ENCODE measurements at regions not wholly inside any gene's neighbourhood (a gene's known extent, or its start where the extent isn't known, plus 50 kb on each side); places are given as distances from the start of the nearest gene placed in this dataset.

DNA sequence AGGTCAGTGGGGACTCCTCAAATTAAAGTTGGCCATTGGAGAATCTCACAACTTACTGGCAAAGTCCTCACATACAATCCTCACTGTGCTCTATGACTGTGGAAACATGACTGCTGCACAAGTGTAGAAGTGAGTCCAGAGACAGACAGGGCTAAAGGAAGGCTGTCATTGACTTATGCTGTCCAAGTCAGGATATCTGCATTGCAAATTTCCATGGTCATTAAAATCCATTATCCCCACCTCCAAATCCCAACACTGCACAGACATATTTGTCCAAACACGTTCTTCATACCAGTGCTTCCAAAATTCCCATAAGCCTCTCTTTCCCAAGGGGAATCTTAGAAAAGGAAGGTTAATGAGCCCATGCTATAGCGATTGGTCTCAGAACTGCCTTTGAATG is 396.8 kb upstream of the ANKRD30A start (continued):
- TF ChIP-seq RFX5 (IDR thresholded peaks at IDR 0.05; ENCODE audit: borderline replicate concordance, low read depth, low read length) (no peak), GTF2F1 (IDR thresholded peaks at IDR 0.05; ENCODE audit: borderline replicate concordance, low read depth, low read length) (no peak), CTBP2 (IDR thresholded peaks at IDR 0.05; ENCODE audit: borderline replicate concordance, insufficient read depth, insufficient read length, low read length) (no peak), EP300 (IDR thresholded peaks at IDR 0.05; ENCODE audit: borderline replicate concordance in 1 of 2, low read depth in 2 of 2, low read length in 2 of 2) (no peak), RNF2 (IDR thresholded peaks at IDR 0.05; ENCODE audit: borderline replicate concordance, low read depth, low read length, missing control alignments, poor library complexity, severe bottlenecking) (no peak), HDAC6 (IDR thresholded peaks at IDR 0.05; ENCODE audit: low read depth, low read length) (no peak)
